ENCODE measurements at regions not wholly inside any gene's neighbourhood (a gene's known extent, or its start where the extent isn't known, plus 50 kb on each side); places are given as distances from the start of the nearest gene placed in this dataset.
"Not testable (repeated sequence)": the region's sequence is repeated elsewhere in the genome, so short reads cannot be mapped to it uniquely, and the experiment has no call there.

GRCh38 chr6:144507772-144508312 is 222.7 kb downstream of the UTRN start:
- not testable (repeated sequence) for TF ChIP-seq POLR2AphosphoS5 (IDR thresholded peaks at IDR 0.05; ENCODE audit: borderline replicate concordance, low read depth, low read length); EZH2 (IDR thresholded peaks at IDR 0.05); FOXP2 (optimal IDR thresholded peaks at IDR 0.05; ENCODE audit: control extremely low read depth, extremely low read length, insufficient read depth)

Data from SK-N-MC (cell line).